ENCODE measurements at regions not wholly inside any gene's neighbourhood (a gene's known extent, or its start where the extent isn't known, plus 50 kb on each side); places are given as distances from the start of the nearest gene placed in this dataset.

- no TSS peak for BruUV-seq (replicated peaks)
- Histone ChIP-seq H3K4me1 (ENCODE audit: control insufficient read depth, insufficient read depth, low read length) (peaks cover 2% of the 10 kb centered on the region; the same call in 1 of the 2 replicates), H4K8ac (ENCODE audit: low read depth in 2 of 2, low read length in 2 of 2) (no peak overlapping the region), H3K14ac (replicated peaks; ENCODE audit: low read depth, low read length) (no peak overlapping the region), H2BK15ac (ENCODE audit: low read depth, low read length) (no peak overlapping the region), H3K23ac (ENCODE audit: low read depth, low read length) (no peak overlapping the region), H2BK20ac (ENCODE audit: low read depth, low read length) (no peak overlapping the region), H3K9me1 (ENCODE audit: insufficient read depth, low read length) (no peaks in the 10 kb centered on the region), H3K56ac (ENCODE audit: extremely low read depth, insufficient read depth, low read length) (no peak overlapping the region), H2BK5ac (ENCODE audit: low read depth, low read length, poor library complexity, severe bottlenecking) (no peak overlapping the region), H3K36me3 (ENCODE audit: control insufficient read depth, insufficient read depth, low read length) (no peaks in the 10 kb centered on the region), H3K9ac (ENCODE audit: low read depth, low read length) (no peak overlapping the region), H3K27ac (ENCODE audit: insufficient read depth, low read length) (no peak overlapping the region), H3K79me1 (ENCODE audit: low read depth in 1 of 2, low read length in 2 of 2) (no peaks in the 10 kb centered on the region), H4K20me1 (ENCODE audit: insufficient read depth, low read length) (no peaks in the 10 kb centered on the region), H2AK9ac (replicated peaks; ENCODE audit: low read depth, low read length, poor library complexity) (no peak overlapping the region), H4K5ac (ENCODE audit: low read depth, low read length) (no peak overlapping the region), H2AFZ (replicated peaks; ENCODE audit: low read length, poor library complexity) (no peak overlapping the region), H3K18ac (ENCODE audit: low read depth, low read length) (no peak overlapping the region), H3K4me3 (ENCODE audit: insufficient read depth, low read depth, low read length) (no peak overlapping the region), H3K4me2 (ENCODE audit: low read depth, low read length) (no peak overlapping the region), H4K91ac (ENCODE audit: insufficient read depth, low read depth, low read length) (no peak overlapping the region), H3K27me3 (ENCODE audit: control insufficient read depth, insufficient read depth, low read length) (peaks cover 3% of the 10 kb centered on the region; the same call in 1 of the 2 replicates), H3K4ac (ENCODE audit: low read depth, low read length) (no peak overlapping the region), H2BK120ac (ENCODE audit: low read depth, low read length) (no peak overlapping the region), H3K9me3 (ENCODE audit: control insufficient read depth, insufficient read depth, low read length) (no peaks in the 10 kb centered on the region), H2AK5ac (ENCODE audit: low read depth, low read length) (no peak overlapping the region)
- in situ Hi-C loops (cut with MboI; ENCODE audit: low sequenced_read_pairs) (no loop called here), intact Hi-C loops (cut with micrococcal nuclease) (no loop called here), dilution Hi-C loops (cut with HindIII; ENCODE audit: low sequenced_read_pairs, unreplicated experiment) (no loop called here)
- DNase-seq (no peak), ATAC-seq (ENCODE audit: low read depth) (no peak)
- no peak for TF ChIP-seq MXI1 (IDR thresholded peaks at IDR 0.05; ENCODE audit: borderline replicate concordance, low read depth, low read length)
- TF ChIP-seq CHD1 (IDR thresholded peaks at IDR 0.05; ENCODE audit: low read depth, low read length) = no peak
- TF ChIP-seq MAZ (IDR thresholded peaks at IDR 0.05; ENCODE audit: borderline replicate concordance, low read depth, low read length) = no peak
- no peak for TF ChIP-seq SMC3 (IDR thresholded peaks at IDR 0.05; ENCODE audit: low read depth, low read length)
- no peak for TF ChIP-seq ELK1 (IDR thresholded peaks at IDR 0.05; ENCODE audit: borderline replicate concordance, low read depth, low read length)
- TF ChIP-seq RCOR1 (IDR thresholded peaks at IDR 0.05; ENCODE audit: insufficient replicate concordance, low read length) = no peak
- TF ChIP-seq RAD21 (IDR thresholded peaks at IDR 0.05; ENCODE audit: low read length) = no peak
- no peak for TF ChIP-seq CTCF (conservative IDR thresholded peaks at IDR 0.05; ENCODE audit: low read depth, low read length)
- TF ChIP-seq BHLHE40 (IDR thresholded peaks at IDR 0.05; ENCODE audit: low read depth, low read length) = no peak
- no peak for TF ChIP-seq CEBPB (IDR thresholded peaks at IDR 0.05; ENCODE audit: low read depth, low read length)
- TF ChIP-seq FOS (IDR thresholded peaks at IDR 0.05; ENCODE audit: low read depth, low read length) = no peak
- no peak for TF ChIP-seq NFE2L2 (IDR thresholded peaks at IDR 0.05; ENCODE audit: low read depth, low read length)
- no peak for TF ChIP-seq RFX5 (IDR thresholded peaks at IDR 0.05; ENCODE audit: low read depth, low read length)
- no peak for TF ChIP-seq USF2 (IDR thresholded peaks at IDR 0.05; ENCODE audit: low read depth, low read length)
- no peak for TF ChIP-seq MAFK (IDR thresholded peaks at IDR 0.05; ENCODE audit: low read depth, low read length)
- TF ChIP-seq POLR2A (IDR thresholded peaks at IDR 0.05; ENCODE audit: low read depth, low read length) = no peak
- no CpG with 5 or more reads among the region's 4 CpGs for WGBS, 2 experiments (ENCODE audit: extremely low coverage in 2 of 2, insufficient read length in 1 of 2)
- ChIA-PET CTCF (no interaction called here), POLR2A (ENCODE audit: unreplicated experiment) (no interaction called here)
These were observed 296.3 kb upstream of the KLF3 start for GRCh38 chr4:38367642-38368174.

Data from IMR-90 (cell line).